H1 (cell line): ENCODE measurements at regions not wholly inside any gene's neighbourhood (a gene's known extent, or its start where the extent isn't known, plus 50 kb on each side); places are given as distances from the start of the nearest gene placed in this dataset.

Experiments
- CTCF ChIA-PET: fragments of 300-600 bp; sonication (Branson Sonifier 250); formaldehyde crosslinking; loops from one replicate; lab custom pipeline; 2021; ENCODE audit not compliant: partially characterized antibody; lab: Charles Lee
- POLR2A ChIA-PET: fragments of 300-600 bp; sonication (Branson Sonifier 250); formaldehyde crosslinking; loops from one replicate; lab custom pipeline; 2021; ENCODE audit warnings: inconsistent platforms; ENCODE audit not compliant: partially characterized antibody; lab: Charles Lee
- DNase-seq, 2 experiments: peaks; one replicate each; pipeline versions ENCODE4 v3.0.0 to v3.0.0-alpha.2; 2010 to 2022; ENCODE audit warnings: low spot score in 2 of 2, low read depth in 1 of 2, mixed read lengths in 1 of 2
- FAIRE-seq: peaks from 2 replicates; lab custom pipeline; 2011; peaks lifted over from hg19 to GRCh38; lab: Jason Lieb, UNC
- H2AFZ ChIP-seq: 2 replicates; pipeline ENCODE4 v1.8.1; 2012; ENCODE audit warnings: low read length, inconsistent platforms
- H2AK5ac ChIP-seq: 2 replicates; pipeline ENCODE4 v1.6.1; 2013; ENCODE audit warnings: low read depth, low read length
- H2BK120ac ChIP-seq: replicated peaks from 2 replicates; pipeline ENCODE3; 2013; ENCODE audit warnings: low read depth, low read length, inconsistent platforms
- H2BK12ac ChIP-seq: 2 replicates; pipeline ENCODE4 v1.6.1; 2013; ENCODE audit warnings: low read depth, low read length
- H2BK15ac ChIP-seq: 2 replicates; pipeline ENCODE4 v1.6.1; 2013; ENCODE audit warnings: low read length
- H2BK20ac ChIP-seq: 2 replicates; pipeline ENCODE4 v1.6.1; 2013; ENCODE audit warnings: low read length
- H2BK5ac ChIP-seq: 2 replicates; pipeline ENCODE4 v1.6.1; 2013; ENCODE audit warnings: low read depth, low read length
- H3K14ac ChIP-seq: 2 replicates; pipeline ENCODE4 v1.6.1; 2013; ENCODE audit warnings: inconsistent platforms; ENCODE audit not compliant: insufficient read length
- H3K18ac ChIP-seq: 2 replicates; pipeline ENCODE4 v1.6.1; 2013; ENCODE audit warnings: low read length; ENCODE audit errors: extremely low read depth
- H3K23ac ChIP-seq: 2 replicates; pipeline ENCODE4 v1.6.1; 2013; ENCODE audit warnings: inconsistent platforms; ENCODE audit not compliant: insufficient read length
- H3K23me2 ChIP-seq: 2 replicates; pipeline ENCODE4 v1.6.1; 2013; ENCODE audit warnings: low read depth, low read length
- H3K27ac ChIP-seq: 2 replicates; pipeline ENCODE4 v1.6.1; 2011; ENCODE audit warnings: low read depth, low read length, inconsistent platforms
- H3K27me3 ChIP-seq, 4 experiments: replicated peaks in 1 of 4; 1 replicate in 1 of 4; 2 replicates in 3 of 4; pipeline versions ENCODE4 v1.6.1 to v1.8.1; 2011 to 2013; ENCODE audit warnings: low read length in 3 of 4, mild to moderate bottlenecking in 3 of 4, inconsistent platforms in 2 of 4, mixed read lengths in 2 of 4, moderate library complexity in 1 of 4; ENCODE audit not compliant: control insufficient read depth in 3 of 4, insufficient read depth in 3 of 4; ENCODE audit errors: extremely low read depth in 1 of 4
- H3K36me3 ChIP-seq, 4 experiments: 2 replicates each; pipeline versions ENCODE4 v1.6.1 to v1.8.1; 2011 to 2013; ENCODE audit warnings: mild to moderate bottlenecking in 4 of 4, low read length in 3 of 4, moderate library complexity in 2 of 4, control low read depth in 1 of 4, inconsistent platforms in 1 of 4; ENCODE audit not compliant: insufficient read depth in 4 of 4, control insufficient read depth in 2 of 4
- H3K4ac ChIP-seq: replicated peaks from 2 replicates; pipeline ENCODE3; 2013; ENCODE audit warnings: low read length, low read depth, mixed read lengths, inconsistent platforms; ENCODE audit not compliant: insufficient read length
- H3K4me1 ChIP-seq, 4 experiments: replicated peaks in 1 of 4; 1 replicate in 1 of 4; 2 replicates in 3 of 4; pipeline versions ENCODE4 v1.6.1 to v1.8.1; 2011 to 2013; ENCODE audit warnings: low read length in 3 of 4, inconsistent platforms in 2 of 4, mixed read lengths in 1 of 4; ENCODE audit not compliant: insufficient read depth in 4 of 4, control insufficient read depth in 3 of 4
- H3K4me2 ChIP-seq, 2 experiments: 2 replicates each; pipeline versions ENCODE4 v1.6.1 to v1.8.1; 2011 to 2013; ENCODE audit warnings: low read depth in 2 of 2, low read length in 2 of 2, control low read depth in 1 of 2, inconsistent platforms in 1 of 2, mild to moderate bottlenecking in 1 of 2; ENCODE audit not compliant: insufficient read depth in 1 of 2
- H3K4me3 ChIP-seq, 4 experiments: fragments of 200-600, 300-600 bp in 1 of 4; sonication (generic), shearing (Covaris generic), sonication (Bioruptor Twin) in 1 of 4; 2 replicates each; pipeline versions ENCODE4 v1.5.1 to v1.8.1; 2011 to 2016; ENCODE audit warnings: low read length in 4 of 4, low read depth in 3 of 4, control low read depth in 2 of 4, inconsistent platforms in 2 of 4, mild to moderate bottlenecking in 2 of 4, mixed read lengths in 1 of 4, moderate library complexity in 1 of 4; ENCODE audit not compliant: insufficient read depth in 2 of 4; ENCODE audit errors: extremely low read depth in 1 of 4
- H3K56ac ChIP-seq: replicated peaks from 2 replicates; pipeline ENCODE3; 2013; ENCODE audit warnings: low read depth, mild to moderate bottlenecking, mixed read lengths, low read length, inconsistent platforms; ENCODE audit not compliant: insufficient read length
- H3K79me1 ChIP-seq: 2 replicates; pipeline ENCODE4 v1.6.1; 2013; ENCODE audit warnings: low read depth, low read length, control low read depth
- H3K79me2 ChIP-seq, 2 experiments: 2 replicates each; pipeline versions ENCODE4 v1.6.1 to v1.8.1; 2012 to 2013; ENCODE audit warnings: low read length in 2 of 2, mild to moderate bottlenecking in 2 of 2, inconsistent platforms in 1 of 2; ENCODE audit not compliant: insufficient read depth in 2 of 2, control insufficient read depth in 1 of 2
- H3K9ac ChIP-seq, 4 experiments: replicated peaks in 1 of 4; 1 replicate in 1 of 4; 2 replicates in 3 of 4; pipeline versions ENCODE4 v1.6.1 to v1.8.1; 2011 to 2013; ENCODE audit warnings: low read depth in 3 of 4, low read length in 3 of 4, control low read depth in 2 of 4, mild to moderate bottlenecking in 2 of 4, moderate library complexity in 2 of 4, inconsistent platforms in 1 of 4; ENCODE audit errors: extremely low read depth in 1 of 4
- H3K9me3 ChIP-seq, 2 experiments: 2 replicates each; pipeline versions ENCODE4 v1.6.1 to v1.8.1; 2012 to 2013; ENCODE audit warnings: mild to moderate bottlenecking in 2 of 2, moderate library complexity in 2 of 2, control low read depth in 1 of 2, inconsistent platforms in 1 of 2, low read depth in 1 of 2, low read length in 1 of 2, mixed read lengths in 1 of 2; ENCODE audit not compliant: insufficient read depth in 2 of 2
- H4K20me1 ChIP-seq, 2 experiments: replicated peaks in 1 of 2; 2 replicates each; pipeline versions ENCODE3 to v1.8.1; 2011 to 2013; ENCODE audit warnings: inconsistent platforms in 2 of 2, low read length in 2 of 2, mild to moderate bottlenecking in 1 of 2; ENCODE audit not compliant: insufficient read depth in 2 of 2, control insufficient read depth in 1 of 2
- H4K5ac ChIP-seq: 2 replicates; pipeline ENCODE4 v1.6.1; 2013; ENCODE audit warnings: low read length, low read depth, mixed read lengths, inconsistent platforms; ENCODE audit not compliant: insufficient read length
- H4K8ac ChIP-seq: 2 replicates; pipeline ENCODE4 v1.8.0; 2013; ENCODE audit warnings: mild to moderate bottlenecking, moderate library complexity, low read length, inconsistent platforms; ENCODE audit not compliant: insufficient read depth; ENCODE audit errors: extremely low read depth
- H4K91ac ChIP-seq: replicated peaks from 2 replicates; pipeline ENCODE3; 2013; ENCODE audit warnings: low read length, mixed read lengths, inconsistent platforms; ENCODE audit not compliant: insufficient read length
- BRCA1 ChIP-seq: IDR thresholded peaks from 2 replicates; pipeline ENCODE4 v1.6.1; 2012; ENCODE audit warnings: low read depth, low read length, improper control_type of control experiment
- CREB1 ChIP-seq: IDR thresholded peaks from 2 replicates; pipeline ENCODE4 v1.6.1; 2012; ENCODE audit warnings: inconsistent platforms
- CTBP2 ChIP-seq: IDR thresholded peaks from 2 replicates; pipeline ENCODE4 v1.7.0; 2011; ENCODE audit warnings: borderline replicate concordance, mild to moderate bottlenecking, moderate library complexity, mixed read lengths, low read length; ENCODE audit not compliant: insufficient read depth, insufficient read length
- EGR1 ChIP-seq: IDR thresholded peaks from 2 replicates; pipeline ENCODE4 v1.6.1; 2011; ENCODE audit warnings: low read depth, low read length, borderline replicate concordance
- EP300 ChIP-seq, 2 experiments: IDR thresholded peaks; 1 replicate in 1 of 2; 2 replicates in 1 of 2; pipeline ENCODE4 v1.6.1; 2011 to 2012; ENCODE audit warnings: low read depth in 2 of 2, low read length in 2 of 2, mild to moderate bottlenecking in 2 of 2, borderline replicate concordance in 1 of 2, inconsistent platforms in 1 of 2, moderate library complexity in 1 of 2
- HDAC6 ChIP-seq: IDR thresholded peaks from one replicate; pipeline ENCODE4 v1.7.1; 2012; ENCODE audit warnings: low read depth, mild to moderate bottlenecking, inconsistent platforms, low read length, moderate library complexity
- JUND ChIP-seq: IDR thresholded peaks from 2 replicates; pipeline ENCODE4 v1.6.1; 2011; ENCODE audit warnings: mild to moderate bottlenecking, improper control_type of control experiment, low read length
- PHF8 ChIP-seq: fragments of 200-600 bp; sonication (generic); conservative IDR thresholded peaks from 2 replicates; pipeline ENCODE4 v1.7.1; 2012; ENCODE audit warnings: low read depth, mild to moderate bottlenecking, inconsistent platforms, low read length, moderate library complexity
- POU5F1 ChIP-seq: IDR thresholded peaks from 2 replicates; pipeline ENCODE4 v1.6.1; 2011; ENCODE audit warnings: low read depth, mild to moderate bottlenecking, low read length, moderate library complexity
- RAD21 ChIP-seq, 2 experiments: IDR thresholded peaks in 1 of 2; conservative IDR thresholded peaks in 1 of 2; 2 replicates each; pipeline ENCODE4 v1.6.1; 2011; ENCODE audit warnings: low read depth in 2 of 2, low read length in 2 of 2, improper control_type of control experiment in 1 of 2, inconsistent platforms in 1 of 2, mild to moderate bottlenecking in 1 of 2, moderate library complexity in 1 of 2
- SAP30 ChIP-seq: fragments of 300-600 bp; sonication (generic); IDR thresholded peaks from 2 replicates; pipeline ENCODE4 v1.7.1; 2012; ENCODE audit warnings: low read length, moderate library complexity, mild to moderate bottlenecking, inconsistent platforms; ENCODE audit not compliant: insufficient read depth, insufficient replicate concordance
- SIRT6 ChIP-seq: IDR thresholded peaks from one replicate; pipeline ENCODE4 v1.7.1; 2012; ENCODE audit warnings: low read length, inconsistent platforms
- SP2 ChIP-seq: IDR thresholded peaks from 2 replicates; pipeline ENCODE4 v1.6.1; 2012; ENCODE audit warnings: mild to moderate bottlenecking, low read length, inconsistent platforms
- TAF1 ChIP-seq: IDR thresholded peaks from 2 replicates; pipeline ENCODE4 v1.6.1; 2011; ENCODE audit warnings: mild to moderate bottlenecking, low read depth, low read length
- TAF7 ChIP-seq: optimal IDR thresholded peaks from 2 replicates; pipeline ENCODE3; 2011; ENCODE audit warnings: low read depth, mild to moderate bottlenecking, inconsistent platforms, low read length, moderate library complexity, borderline replicate concordance
- YY1 ChIP-seq: IDR thresholded peaks from 2 replicates; pipeline ENCODE4 v1.6.1; 2011; ENCODE audit warnings: low read depth, mild to moderate bottlenecking, low read length
- WGBS, 2 experiments: shearing (Covaris generic) in 1 of 2; methylation state at CpG; one replicate each; pipeline versions ENCODE4 v1.1.6 to v1.1.7; 2013 to 2015; ENCODE audit warnings: low lambda C conversion rate in 2 of 2, mixed read lengths in 2 of 2, inconsistent platforms in 1 of 2, low coverage in 1 of 2, missing lambda C conversion rate in 1 of 2; ENCODE audit not compliant: insufficient replicate concordance in 2 of 2, insufficient coverage in 1 of 2, insufficient read length in 1 of 2; ENCODE audit errors: extremely low coverage in 1 of 2, missing lambda C conversion rate in 1 of 2; 5-methylcytosine and 5-hydroxymethylcytosine counted together

GRCh38 chr6:11831653-11832052, 53.0 kb upstream of the ADTRP start:
- CTCF ChIA-PET: no interaction called here
- H3K4ac ChIP-seq: no peak overlapping the region
- TF ChIP-seq EGR1 (no peak), SP2 (no peak), SAP30 (no peak), RAD21 (IDR thresholded peaks at IDR 0.05 in 1 of 2, conservative IDR thresholded peaks at IDR 0.05 in 1 of 2; ENCODE audit: low read depth in 2 of 2, low read length in 2 of 2) (no peak), CREB1 (no peak), BRCA1 (no peak), JUND (no peak), SIRT6 (no peak), HDAC6 (no peak), TAF1 (no peak), PHF8 (no peak), TAF7 (no peak), CTBP2 (no peak), YY1 (no peak), POU5F1 (no peak), EP300 (IDR thresholded peaks at IDR 0.05; ENCODE audit: borderline replicate concordance in 1 of 2, low read depth in 2 of 2, low read length in 2 of 2) (no peak)

More at GRCh38 chr6:11831653-11832052, 53.0 kb upstream of the ADTRP start:
- H3K9ac ChIP-seq: no peak overlapping the region
- H2BK120ac ChIP-seq: no peak overlapping the region
- FAIRE-seq (no peak), DNase-seq (no peak)
- no peak overlapping the region for H3K4me3 ChIP-seq
- no peak overlapping the region for H2BK20ac ChIP-seq
- H3K14ac ChIP-seq: no peak overlapping the region
- H3K23me2 ChIP-seq: no peaks in the 10 kb centered on the region
- no peak overlapping the region for H2AFZ ChIP-seq
- H3K79me1 ChIP-seq: no peaks in the 10 kb centered on the region
- no peaks in the 10 kb centered on the region for H3K36me3 ChIP-seq
- no peaks in the 10 kb centered on the region for H3K27me3 ChIP-seq
- no peaks in the 10 kb centered on the region for H3K9me3 ChIP-seq
- H4K5ac ChIP-seq: no peak overlapping the region
- H3K56ac ChIP-seq: no peak overlapping the region
- no peak overlapping the region for H4K91ac ChIP-seq
- 93% methylated on average over 17 of the region's 17 CpGs; no CpG with 5 or more reads in 1 of the 2 experiments for WGBS, 2 experiments
- H2AK5ac ChIP-seq: no peak overlapping the region
- H2BK12ac ChIP-seq: no peak overlapping the region
- no peak overlapping the region for H3K27ac ChIP-seq
- POLR2A ChIA-PET: no interaction called here
- H2BK5ac ChIP-seq: no peak overlapping the region
- H3K18ac ChIP-seq: no peak overlapping the region
- H3K4me1 ChIP-seq: peaks cover 0 to 5% (median 0%) of the 10 kb centered on the region in 4 experiments; a peak in 1 of 7 replicates
- no peak overlapping the region for H3K4me2 ChIP-seq
- H3K23ac ChIP-seq: no peak overlapping the region
- no peak overlapping the region for H2BK15ac ChIP-seq
- no peaks in the 10 kb centered on the region for H3K79me2 ChIP-seq
- no peaks in the 10 kb centered on the region for H4K20me1 ChIP-seq
- H4K8ac ChIP-seq: no peak overlapping the region
